A549 (cell line): ENCODE measurements at regions not wholly inside any gene's neighbourhood (a gene's known extent, or its start where the extent isn't known, plus 50 kb on each side); places are given as distances from the start of the nearest gene placed in this dataset.

ENCODE experiments used
- ATAC-seq, 2 experiments: fragments of 200-7000 bp in 1 of 2; fragments of >200 bp in 1 of 2; cut with Nextera tagmentation in 1 of 2; cut with Tn5 transposase in 1 of 2; 3 replicates each; pipeline versions ENCODE4 v1.8.0 to v1.9.1; 2018 to 2020; ENCODE audit warnings: mild to moderate bottlenecking in 1 of 2, moderate library complexity in 1 of 2
- CTCF ChIA-PET: fragments of 300-600 bp; sonication (Branson Sonifier 250); formaldehyde crosslinking; extraction: SDS; loops from one replicate; lab custom pipeline; 2021; ENCODE audit warnings: antibody characterized with exemption, inconsistent platforms; lab: Yijun Ruan, JAX
- POLR2A ChIA-PET: fragments of 350-600 bp; formaldehyde crosslinking; extraction: SDS; loops from one replicate; lab custom pipeline; 2021; ENCODE audit warnings: antibody characterized with exemption, inconsistent platforms; lab: Yijun Ruan, JAX
- DNase-seq, 2 experiments: peaks; one replicate each; pipeline versions ENCODE4 v3.0.0 to v3.0.0-alpha.2; 2011 to 2016; ENCODE audit warnings: low read depth in 1 of 2, low spot score in 1 of 2
- FAIRE-seq: peaks from 2 replicates; lab custom pipeline; 2011; peaks lifted over from hg19 to GRCh38; lab: Jason Lieb, UNC
- H3K27ac ChIP-seq, 2 experiments: fragments of >200 bp; sonication (Bioruptor Twin); formaldehyde crosslinking; 3 replicates each; pipeline ENCODE4 v1.5.1; 2016 to 2017
- H3K4me1 ChIP-seq: fragments of >200 bp; sonication (Bioruptor Twin); formaldehyde crosslinking; 3 replicates; pipeline ENCODE4 v1.6.1; 2016
- H3K4me2 ChIP-seq: fragments of >200 bp; sonication (Bioruptor Twin); formaldehyde crosslinking; 3 replicates; pipeline ENCODE4 v1.6.1; 2016
- H3K4me3 ChIP-seq: fragments of >200 bp; sonication (Bioruptor Twin); formaldehyde crosslinking; 3 replicates; pipeline ENCODE4 v1.5.1; 2016
- H3K9me3 ChIP-seq: fragments of >200 bp; sonication (Bioruptor Twin); formaldehyde crosslinking; 3 replicates; pipeline ENCODE4 v1.6.1; 2016
- BHLHE40 ChIP-seq: IDR thresholded peaks from 2 replicates; pipeline ENCODE4 v1.6.1; 2012; ENCODE audit warnings: low read depth, low read length, inconsistent platforms
- CBX2 ChIP-seq: fragments of 200-600 bp; sonication (generic); IDR thresholded peaks from 2 replicates; pipeline ENCODE4 v1.6.1; 2016; ENCODE audit warnings: low read depth, mild to moderate bottlenecking, borderline replicate concordance
- CEBPB ChIP-seq, 2 experiments: fragments of >200 bp in 1 of 2; sonication (Bioruptor Twin) in 1 of 2; formaldehyde crosslinking in 1 of 2; IDR thresholded peaks; 2 replicates each; pipeline ENCODE4 v1.6.1; 2012 to 2016
- EHMT2 ChIP-seq: fragments of 200-600 bp; sonication (generic); IDR thresholded peaks from 2 replicates; pipeline ENCODE4 v1.6.1; 2016; ENCODE audit warnings: antibody characterized with exemption, low read depth, mild to moderate bottlenecking, moderate library complexity
- ELK1 ChIP-seq: fragments of 150-350 bp; IDR thresholded peaks from 2 replicates; pipeline ENCODE4 v1.6.1; 2014; ENCODE audit warnings: low read depth, mild to moderate bottlenecking, low read length
- FOSB ChIP-seq: fragments of 250-450 bp; sonication (Bioruptor Pico); IDR thresholded peaks from 2 replicates; pipeline ENCODE4 v1.5.0; 2020; ENCODE audit warnings: mild to moderate bottlenecking, moderate library complexity
- HOXA7 ChIP-seq: fragments of 250-450 bp; sonication (Bioruptor Pico); IDR thresholded peaks from 2 replicates; pipeline ENCODE4 v1.5.0; 2020; ENCODE audit warnings: mild to moderate bottlenecking, moderate library complexity
- HOXB5 ChIP-seq: fragments of 250-450 bp; sonication (Bioruptor Pico); IDR thresholded peaks from 2 replicates; pipeline ENCODE4 v1.5.0; 2020; ENCODE audit warnings: mild to moderate bottlenecking, moderate library complexity
- JUNB ChIP-seq: fragments of >200 bp; sonication (Bioruptor Twin); formaldehyde crosslinking; IDR thresholded peaks from 2 replicates; pipeline ENCODE4 v1.6.1; 2016
- KDM1A ChIP-seq: fragments of 200-600 bp; sonication (generic); IDR thresholded peaks from 2 replicates; pipeline ENCODE4 v1.6.1; 2016; ENCODE audit warnings: low read depth, mild to moderate bottlenecking
- MAX ChIP-seq: IDR thresholded peaks from 2 replicates; pipeline ENCODE4 v1.6.1; 2012
- MAZ ChIP-seq: fragments of 150-350 bp; IDR thresholded peaks from 2 replicates; pipeline ENCODE4 v1.6.1; 2014; ENCODE audit warnings: antibody characterized with exemption, low read depth, low read length, borderline replicate concordance
- PBX3 ChIP-seq: IDR thresholded peaks from 2 replicates; pipeline ENCODE4 v1.6.1; 2012
- POLR2A ChIP-seq: IDR thresholded peaks from 2 replicates; pipeline ENCODE4 v1.6.1; 2012; ENCODE audit warnings: mild to moderate bottlenecking, low read length
- REST ChIP-seq: fragments of 200-600 bp; sonication (generic); IDR thresholded peaks from 2 replicates; pipeline ENCODE4 v1.6.1; 2016; ENCODE audit warnings: antibody characterized with exemption, mild to moderate bottlenecking, moderate library complexity
- TP53 ChIP-seq: fragments of 250-450 bp; sonication (Bioruptor Pico); IDR thresholded peaks from 2 replicates; pipeline ENCODE4 v1.5.0; 2021; ENCODE audit warnings: mild to moderate bottlenecking, moderate library complexity
- USF2 ChIP-seq: fragments of 450-650 bp; IDR thresholded peaks from 2 replicates; pipeline ENCODE4 v1.6.1; 2014; ENCODE audit warnings: antibody characterized with exemption
- WGBS: methylation state at CpG from one replicate; pipeline ENCODE4 v1.1.6; 2017; ENCODE audit errors: missing lambda C conversion rate; 5-methylcytosine and 5-hydroxymethylcytosine counted together

GRCh38 chr20:54860716-54861115 lies 385.3 kb downstream of the DOK5 start (continued):
- TF ChIP-seq PBX3 = no peak
- no peak for TF ChIP-seq KDM1A
- TF ChIP-seq BHLHE40 = no peak

GRCh38 chr20:54856202-54856601 lies 380.8 kb downstream of the DOK5 start:
- no peaks in the 10 kb centered on the region for H3K9me3 ChIP-seq
- CTCF ChIA-PET = interaction anchor here (1.6 kb wide), 1 partner anchor 10 kb away, joined by 4 read pairs; no protein-coding TSS in a partner anchor
- H3K4me1 ChIP-seq = no peaks in the 10 kb centered on the region
- H3K4me2 ChIP-seq = no peak overlapping the region
- FAIRE-seq = no peak
- 14% methylated on average over 2 of the region's 2 CpGs for WGBS
- no peak for ATAC-seq
- DNase-seq = no peak
- POLR2A ChIA-PET = no interaction called here
- TF ChIP-seq MAZ (no peak), KDM1A (no peak)
- H3K27ac ChIP-seq = no peak overlapping the region
- no peak overlapping the region for H3K4me3 ChIP-seq

- POLR2A ChIA-PET = no interaction called here
- no peak overlapping the region for H3K4me3 ChIP-seq
Observed at GRCh38 chr20:54849741-54850140, 374.3 kb downstream of the DOK5 start.

More at GRCh38 chr20:54849741-54850140, 374.3 kb downstream of the DOK5 start:
- no peak for ATAC-seq
- FAIRE-seq = no peak
- 3% methylated on average over 3 of the region's 3 CpGs for WGBS
- TF ChIP-seq CEBPB (IDR thresholded peaks at IDR 0.05) = no peak
- no peak for TF ChIP-seq FOSB
- TF ChIP-seq HOXB5 = no peak
- no peak for TF ChIP-seq EHMT2
- no peak for TF ChIP-seq ELK1
- TF ChIP-seq POLR2A = no peak
- no peak for TF ChIP-seq HOXA7 (CRISPR knock-in tag)
- TF ChIP-seq CBX2 = no peak
- TF ChIP-seq PBX3 = no peak
- no peak for TF ChIP-seq REST
- no peak for TF ChIP-seq TP53 (CRISPR knock-in tag)
- no peak for TF ChIP-seq USF2
- no peak for TF ChIP-seq JUNB
- no peak for TF ChIP-seq MAX
- Histone ChIP-seq H3K27ac (no peak overlapping the region), H3K4me1 (no peaks in the 10 kb centered on the region), H3K4me2 (no peak overlapping the region), H3K9me3 (no peaks in the 10 kb centered on the region)
- DNase-seq = no peak
- CTCF ChIA-PET = no interaction called here
